GM19395 (cell line): ENCODE measurements at regions not wholly inside any gene's neighbourhood (a gene's known extent, or its start where the extent isn't known, plus 50 kb on each side); places are given as distances from the start of the nearest gene placed in this dataset.

ENCODE experiments used
- ATAC-seq: cut with Tn5 transposase; IDR thresholded peaks from one replicate; pipeline ENCODE4 v1.9.1; 2021; ENCODE audit warnings: mild to moderate bottlenecking, moderate library complexity; ENCODE audit not compliant: unreplicated experiment

DNA sequence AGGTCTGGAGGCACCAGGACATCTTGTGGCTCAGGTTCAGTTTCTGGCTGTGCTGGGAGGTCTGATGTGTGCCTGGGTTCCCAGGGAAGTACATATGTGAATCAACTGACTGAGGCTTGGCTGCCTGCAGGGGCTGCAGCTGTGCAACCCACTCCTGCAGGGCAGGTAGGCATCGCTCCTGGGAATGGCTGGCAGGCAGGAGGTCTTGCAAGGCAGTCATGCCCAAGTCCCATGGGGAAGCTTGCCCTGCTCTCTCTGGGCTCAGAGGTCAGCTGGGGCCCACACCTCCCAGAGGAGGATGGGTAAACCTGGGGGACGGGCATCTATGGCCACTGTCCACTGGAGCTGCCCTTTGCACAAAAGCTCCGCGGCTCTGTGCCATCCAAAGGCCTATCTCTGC lies 1141.8 kb downstream of the SLITRK1 start:
- ATAC-seq = no peak

DNA sequence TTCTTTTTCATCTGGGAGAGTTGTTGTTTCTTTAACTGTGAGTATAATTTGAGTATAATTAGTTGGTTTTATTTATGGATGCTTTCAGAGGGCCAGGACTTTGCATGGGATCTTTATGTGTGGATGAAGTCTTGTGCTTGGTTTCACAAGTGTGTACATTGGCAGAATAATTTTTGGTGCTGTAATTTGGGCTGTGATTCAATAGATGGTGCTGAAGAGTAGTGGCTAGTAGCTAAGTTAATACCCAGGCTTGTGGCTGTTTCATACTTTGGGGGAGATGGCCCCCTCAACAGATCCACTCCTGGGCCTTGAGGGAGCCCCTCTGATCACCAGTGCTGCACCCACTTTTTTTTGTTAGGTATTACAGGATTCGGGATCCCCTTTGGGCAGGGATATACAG lies 1142.4 kb downstream of the SLITRK1 start:
- no peak for ATAC-seq

DNA sequence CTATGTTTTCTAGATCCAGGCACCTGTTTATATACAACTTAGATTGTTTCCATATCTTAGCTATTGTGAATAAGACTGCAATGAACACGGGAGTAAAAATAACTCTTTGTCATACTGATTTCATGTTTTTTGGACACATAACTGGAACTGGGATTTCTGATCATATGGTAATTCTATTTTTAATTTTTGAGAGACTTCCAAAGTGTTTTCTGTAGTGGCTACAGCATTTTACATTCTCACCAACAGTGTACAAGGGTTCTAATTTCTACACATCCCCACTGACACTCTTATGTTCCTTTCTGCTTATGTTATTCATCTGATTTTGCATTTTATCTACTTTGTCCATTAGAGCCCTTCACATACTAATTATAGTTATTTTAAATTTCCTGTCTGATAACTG lies 1152.9 kb downstream of the SLITRK1 start:
- no peak for ATAC-seq

DNA sequence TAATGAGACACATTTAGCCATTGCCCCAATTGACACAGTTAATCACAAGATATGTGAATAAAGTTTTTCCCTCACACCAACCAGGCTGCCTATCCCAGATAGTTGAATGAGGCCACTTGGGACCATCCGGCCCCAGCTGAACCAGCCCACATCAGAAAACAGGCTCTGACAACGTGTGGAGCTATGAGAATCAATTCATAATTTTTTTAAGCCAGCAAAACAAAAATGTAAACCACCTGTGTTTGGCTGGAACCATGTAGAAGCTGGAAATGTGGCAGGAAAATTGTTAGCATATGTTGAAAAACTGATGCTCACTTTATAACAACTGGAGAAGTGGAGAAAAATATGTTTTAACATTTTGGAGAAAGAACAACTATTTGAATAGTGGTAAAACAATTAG lies 1161.3 kb downstream of the SLITRK1 start:
- ATAC-seq = no peak

DNA sequence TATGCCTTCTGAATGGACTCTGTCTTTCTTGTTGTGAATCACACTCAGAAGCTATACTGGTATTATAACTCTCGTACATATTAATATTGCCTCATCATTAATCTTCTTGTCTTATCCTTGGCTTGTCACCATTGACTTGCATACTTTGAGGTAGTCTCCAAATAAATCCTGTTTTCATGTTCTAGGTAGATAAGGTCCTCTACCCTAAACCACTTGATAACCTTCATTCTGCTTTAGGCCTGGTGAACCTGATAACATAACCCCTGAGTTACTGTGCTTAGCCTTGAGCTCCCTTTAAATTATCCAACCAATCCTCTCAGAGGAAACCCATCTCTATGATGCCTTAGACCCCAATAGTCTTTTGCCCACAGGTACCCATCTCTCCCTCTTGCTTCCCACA lies 1162.3 kb downstream of the SLITRK1 start:
- no peak for ATAC-seq

DNA sequence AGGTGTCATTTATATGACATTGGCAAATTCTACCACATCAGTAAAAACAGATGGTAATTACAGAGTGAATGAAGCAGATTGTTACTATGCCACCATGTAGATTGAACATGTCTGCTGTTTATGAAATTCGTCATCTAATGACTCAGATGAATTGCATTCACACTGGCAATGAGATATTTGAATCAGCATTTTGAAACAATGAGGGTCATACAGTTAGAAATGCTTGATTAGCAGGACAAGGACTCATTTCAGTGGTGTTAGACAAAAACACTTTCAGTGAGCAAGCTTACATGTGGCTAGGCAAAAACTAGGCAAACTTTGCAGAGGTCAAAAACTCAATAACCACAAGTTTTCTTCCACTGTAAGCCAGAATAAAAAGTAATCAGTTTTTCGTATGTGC lies 1165.0 kb downstream of the SLITRK1 start:
- no peak for ATAC-seq

DNA sequence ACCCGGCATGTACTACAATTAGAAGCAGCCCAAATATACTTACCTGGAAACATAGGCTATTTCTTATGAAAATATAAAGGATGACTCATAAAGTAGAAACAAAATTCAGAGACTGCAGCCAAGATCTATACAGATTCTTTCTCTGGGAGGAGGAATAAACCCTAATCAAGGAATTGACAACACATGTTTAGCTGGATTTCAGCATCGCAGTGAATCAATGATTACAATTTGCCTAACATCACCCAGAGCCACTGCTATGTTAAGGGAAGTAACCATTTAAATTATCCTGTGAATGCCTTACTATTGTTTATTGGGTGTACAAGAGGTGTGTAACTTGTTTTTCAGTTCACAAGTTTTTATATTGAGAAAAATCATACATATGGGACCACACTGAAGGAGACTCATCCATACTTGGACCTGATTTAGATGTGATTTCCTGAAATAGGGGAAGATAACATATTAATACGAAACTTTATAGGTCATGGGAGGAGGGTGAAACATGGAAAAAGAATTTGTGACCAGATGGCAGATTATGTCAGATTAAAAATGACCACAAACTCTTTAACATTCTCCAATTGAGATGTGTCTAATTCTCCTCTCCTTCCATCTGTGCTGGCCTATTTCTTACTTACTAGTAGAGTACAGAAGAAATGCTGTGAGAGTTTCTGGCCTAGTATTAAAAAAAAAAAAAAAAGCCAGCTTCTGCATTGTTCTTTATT lies 1168.4 kb downstream of the SLITRK1 start:
- no peak for ATAC-seq

DNA sequence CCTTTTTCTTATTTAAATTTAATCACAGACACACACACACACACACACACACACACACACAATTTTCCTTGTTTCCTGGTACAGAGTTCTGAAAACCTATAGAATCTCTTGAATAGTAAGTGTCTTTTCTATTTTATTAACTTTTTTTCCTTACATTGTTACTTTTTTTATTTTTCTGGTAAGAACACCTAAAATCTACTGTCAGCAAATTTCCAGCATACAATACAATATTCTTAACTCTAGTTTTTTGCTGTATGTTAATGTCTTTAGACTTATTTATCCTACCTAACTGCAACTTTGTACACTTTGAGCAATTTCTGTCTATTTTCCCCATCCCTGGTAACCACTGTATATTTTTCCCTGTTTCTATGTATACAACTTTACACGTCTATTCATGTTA lies 1179.8 kb downstream of the SLITRK1 start:
- no peak for ATAC-seq

DNA sequence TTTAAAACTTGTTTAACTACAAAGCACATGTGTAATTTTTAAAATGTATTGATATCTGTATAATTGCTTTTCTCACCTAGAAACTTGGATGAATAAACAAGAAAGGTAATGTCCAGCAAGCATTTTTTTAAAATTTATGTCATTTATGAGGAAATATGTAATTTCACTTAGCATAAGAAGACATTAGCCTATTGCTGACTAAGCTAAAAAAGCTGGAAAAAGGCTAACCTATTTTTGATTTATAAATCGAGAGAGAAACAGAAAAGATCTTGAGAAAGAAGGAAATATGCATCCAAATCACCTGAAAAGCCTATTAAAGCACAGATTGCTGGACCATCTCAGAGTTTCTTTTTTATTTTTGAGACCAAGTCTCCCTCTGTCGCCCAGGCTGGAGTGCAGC lies 1181.3 kb downstream of the SLITRK1 start:
- no peak for ATAC-seq

DNA sequence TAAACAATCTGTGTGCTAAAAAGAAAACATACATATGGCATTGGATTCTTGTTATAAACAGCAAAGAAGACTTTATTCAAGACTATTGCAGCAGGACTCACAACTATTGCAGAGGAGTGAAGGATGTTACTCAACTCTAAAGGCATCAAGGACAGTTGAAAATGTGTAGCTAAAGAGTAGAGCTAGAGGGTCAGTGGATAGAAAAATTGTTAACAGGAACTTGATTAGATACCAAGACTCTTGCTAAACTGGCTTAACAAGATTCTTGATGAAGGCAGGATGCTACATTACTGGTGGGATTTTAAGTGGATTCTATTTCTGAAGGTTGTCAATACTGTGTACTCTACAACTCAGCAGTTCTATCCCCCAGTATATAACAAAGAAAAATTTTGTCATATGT lies 1183.3 kb downstream of the SLITRK1 start:
- ATAC-seq = no peak

DNA sequence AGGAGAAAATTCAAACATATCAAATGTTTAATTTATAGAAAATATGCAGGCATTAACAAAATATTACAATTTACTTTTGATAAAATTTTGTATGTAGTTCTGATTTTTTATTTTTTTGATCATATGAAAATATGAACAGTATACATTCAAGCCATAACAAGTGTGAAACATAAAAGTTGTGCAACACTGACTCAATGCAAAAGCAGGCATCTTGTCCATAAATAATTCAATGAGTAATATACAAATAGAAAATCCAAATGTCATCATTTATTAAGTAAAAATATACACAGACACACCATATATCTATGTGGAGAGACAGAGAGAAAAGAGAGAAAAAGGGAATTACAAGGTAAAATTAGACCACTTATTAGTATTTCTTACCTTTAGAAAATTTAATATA lies 1183.9 kb downstream of the SLITRK1 start:
- ATAC-seq = no peak

DNA sequence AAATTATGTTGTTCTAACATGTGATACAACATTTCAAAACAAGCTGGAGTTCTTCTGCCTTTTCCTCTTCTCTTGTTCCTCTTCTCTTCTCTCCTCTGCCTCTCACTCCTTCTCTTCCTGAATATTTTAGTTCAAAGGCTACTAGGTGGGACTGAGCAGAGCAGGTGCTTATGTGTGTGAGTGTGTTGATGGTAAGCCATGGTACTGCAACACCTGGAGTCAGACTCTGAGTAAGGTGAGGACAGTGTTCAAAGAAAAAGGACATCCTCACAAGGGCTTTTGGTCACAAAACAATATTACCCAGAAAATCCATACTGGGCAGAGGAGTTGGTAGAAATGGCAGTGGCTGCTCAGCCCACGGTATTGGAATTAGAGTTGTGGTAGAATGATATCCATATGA lies 1188.7 kb downstream of the SLITRK1 start:
- no peak for ATAC-seq

DNA sequence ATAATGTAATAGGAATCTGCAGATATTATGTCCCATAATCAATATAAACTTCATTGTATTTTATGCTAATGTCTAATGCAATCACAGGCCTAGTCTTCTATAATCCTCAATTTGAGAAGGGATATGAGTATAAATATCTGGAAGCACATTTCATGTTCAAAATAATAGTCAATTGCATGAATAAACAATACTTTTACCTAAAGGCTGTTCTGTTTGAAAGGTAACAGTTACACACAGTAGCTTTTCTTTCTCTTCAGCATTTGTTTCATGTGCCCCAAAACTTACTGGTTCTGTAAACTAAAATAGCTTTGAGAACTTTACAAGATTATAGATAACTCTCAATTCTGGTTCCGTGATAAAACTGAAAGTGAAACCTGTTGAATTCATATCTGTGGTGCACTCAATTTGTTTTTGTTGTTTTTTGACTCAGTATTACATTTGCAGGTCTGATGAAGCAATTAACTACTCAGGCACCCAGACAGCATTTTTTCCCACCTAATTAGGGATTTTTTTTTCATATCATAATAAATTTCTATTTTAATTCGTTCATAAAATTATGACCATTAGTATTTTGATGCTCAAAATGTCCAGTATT lies 1193.8 kb downstream of the SLITRK1 start:
- ATAC-seq = peak; percentile 82

DNA sequence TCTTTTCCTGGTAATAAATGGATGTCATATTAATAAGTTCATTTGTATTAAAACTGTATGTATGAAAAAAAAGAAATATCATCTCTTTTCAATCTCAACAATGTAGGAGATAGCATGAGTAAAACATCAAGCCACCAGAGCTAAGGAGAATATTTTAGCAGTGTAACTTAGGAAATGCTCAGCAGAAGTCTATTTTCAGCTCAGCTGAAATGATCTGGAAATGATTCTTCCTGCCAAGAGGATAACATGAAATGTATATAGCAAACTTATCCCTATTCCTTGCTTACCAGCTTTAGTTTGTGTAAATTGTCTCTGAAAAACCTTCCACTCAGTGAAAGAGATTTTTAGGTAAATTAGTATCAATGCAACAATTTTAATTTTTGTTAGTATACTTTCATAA lies 1194.4 kb downstream of the SLITRK1 start:
- no peak for ATAC-seq

DNA sequence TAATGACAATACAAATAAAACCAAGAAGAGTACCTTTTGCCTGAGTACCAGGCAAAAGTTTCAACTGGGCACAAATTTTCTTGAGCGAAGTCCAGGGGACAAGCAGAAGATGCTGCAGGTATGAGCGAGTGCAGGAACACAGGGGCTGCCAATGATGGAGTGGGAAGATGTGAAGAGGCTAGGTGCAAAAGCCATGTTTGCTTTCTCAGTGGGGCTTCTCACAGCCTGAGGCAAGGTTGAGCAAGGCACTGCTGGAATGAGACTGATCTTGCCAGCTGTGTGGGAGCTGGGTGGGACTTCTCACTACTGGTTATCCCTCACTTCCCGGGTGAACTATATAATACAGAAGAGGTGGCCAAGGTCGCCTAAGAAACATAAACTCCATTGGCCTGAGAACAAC lies 1200.7 kb downstream of the SLITRK1 start:
- no peak for ATAC-seq

DNA sequence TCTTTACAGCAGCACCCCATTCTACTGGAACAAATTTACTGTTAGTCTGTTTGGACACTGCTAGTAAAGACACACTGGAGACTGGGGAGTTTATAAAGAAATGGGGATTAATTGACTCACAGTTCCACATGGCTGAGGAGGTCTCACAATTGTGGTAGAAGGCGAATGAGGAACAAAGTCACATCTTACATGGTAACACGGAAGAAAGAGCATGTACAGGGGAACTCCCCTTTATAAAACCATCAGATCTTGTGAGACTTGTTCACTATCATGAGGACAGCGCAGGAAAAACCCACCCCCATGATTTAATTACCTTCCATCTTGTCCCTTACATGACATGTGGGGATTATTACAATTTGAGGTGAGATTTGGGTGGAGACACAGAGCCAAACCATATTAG lies 1204.2 kb downstream of the SLITRK1 start:
- no peak for ATAC-seq

DNA sequence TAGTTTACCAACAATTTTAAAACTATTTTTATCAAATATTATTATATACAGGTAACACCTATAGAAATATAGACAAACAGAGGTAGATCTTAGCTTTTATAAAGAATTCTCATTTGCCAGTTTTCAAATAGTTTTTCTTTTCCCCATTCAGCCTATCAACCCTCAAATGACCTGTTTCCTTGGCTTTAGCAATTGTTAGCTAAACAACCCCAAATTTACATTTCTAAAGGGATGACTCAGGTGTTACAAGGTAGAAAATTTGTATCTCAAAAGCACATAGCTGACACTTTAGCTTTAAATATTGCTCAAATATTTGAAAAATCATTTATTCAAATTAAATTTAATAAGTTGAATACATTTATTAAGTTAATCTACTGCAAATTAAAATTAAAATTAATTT lies 1207.2 kb downstream of the SLITRK1 start:
- ATAC-seq = no peak

DNA sequence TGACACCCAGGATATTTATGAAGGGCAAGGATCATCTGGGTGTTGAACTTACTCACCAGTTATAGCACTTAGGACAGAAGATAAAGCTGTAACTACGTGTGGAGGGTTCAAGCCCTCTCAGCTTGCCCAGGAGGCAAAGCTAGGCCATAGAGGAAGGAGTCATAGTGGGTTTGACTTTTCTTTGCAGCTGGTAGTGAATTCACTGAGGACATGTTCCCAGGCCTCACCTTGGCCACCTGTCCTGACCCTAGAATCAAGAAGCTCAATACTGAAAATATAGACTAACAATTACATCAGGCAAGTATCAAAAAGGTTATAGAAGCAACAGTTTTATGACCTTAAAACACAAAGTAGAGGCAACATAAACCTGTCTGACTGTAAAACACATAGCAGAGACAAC lies 1207.7 kb downstream of the SLITRK1 start:
- no peak for ATAC-seq

DNA sequence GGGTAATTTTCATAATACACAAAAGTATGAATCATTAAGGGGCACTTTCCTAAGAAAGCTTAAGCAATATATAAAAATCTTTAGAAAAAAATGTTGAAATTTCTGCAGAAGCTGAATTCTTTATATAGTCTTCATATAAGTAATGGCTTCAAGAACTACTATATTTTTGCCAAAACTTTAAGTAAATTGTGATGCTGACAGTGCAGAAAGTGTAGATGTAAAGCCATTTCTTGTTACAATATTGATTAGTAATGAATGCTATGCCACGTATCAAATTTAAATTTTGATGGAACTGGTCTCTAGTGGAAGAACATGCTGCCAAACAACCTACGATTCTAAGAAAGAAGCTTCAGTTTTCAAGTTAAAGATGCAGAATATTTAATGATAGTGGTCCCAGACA lies 1210.0 kb downstream of the SLITRK1 start:
- ATAC-seq = no peak

DNA sequence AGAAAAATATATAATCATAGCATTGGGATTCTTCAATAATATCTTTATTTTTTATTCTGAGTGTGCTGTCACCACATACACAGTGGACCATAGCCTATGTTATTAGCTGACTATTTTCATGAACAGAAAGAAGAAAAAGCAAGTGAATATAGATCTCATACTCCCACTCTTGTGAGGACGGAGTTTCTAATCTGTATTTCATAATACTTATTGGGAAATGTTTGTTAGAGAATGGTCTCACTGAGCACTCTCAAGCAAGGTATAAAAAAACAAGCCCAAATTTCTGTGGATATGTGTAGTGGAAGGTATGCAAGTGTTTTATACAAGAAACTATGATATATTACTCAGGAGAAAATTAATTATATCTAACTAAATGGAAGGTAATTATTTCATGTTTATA lies 1218.1 kb downstream of the SLITRK1 start:
- no peak for ATAC-seq

DNA sequence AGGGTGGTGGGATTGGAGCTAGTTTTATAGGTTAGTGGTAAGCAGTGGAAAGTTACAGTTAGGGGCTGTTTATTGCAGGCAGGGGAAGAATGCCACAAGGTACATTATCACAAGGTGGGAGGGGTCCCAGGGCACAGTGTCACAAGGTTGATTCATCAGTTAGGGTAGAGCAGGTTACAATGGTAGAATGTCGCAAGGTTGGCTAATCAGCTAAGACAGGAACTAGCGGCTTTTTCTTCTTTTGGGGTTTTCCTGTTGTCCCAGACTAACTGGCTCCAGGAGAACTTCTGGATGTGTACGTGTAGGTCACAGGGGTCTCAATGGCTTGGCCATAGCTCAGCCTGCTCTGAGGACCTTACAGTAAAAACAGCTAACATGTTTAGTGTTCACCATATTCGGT lies 1221.1 kb downstream of the SLITRK1 start:
- no peak for ATAC-seq

DNA sequence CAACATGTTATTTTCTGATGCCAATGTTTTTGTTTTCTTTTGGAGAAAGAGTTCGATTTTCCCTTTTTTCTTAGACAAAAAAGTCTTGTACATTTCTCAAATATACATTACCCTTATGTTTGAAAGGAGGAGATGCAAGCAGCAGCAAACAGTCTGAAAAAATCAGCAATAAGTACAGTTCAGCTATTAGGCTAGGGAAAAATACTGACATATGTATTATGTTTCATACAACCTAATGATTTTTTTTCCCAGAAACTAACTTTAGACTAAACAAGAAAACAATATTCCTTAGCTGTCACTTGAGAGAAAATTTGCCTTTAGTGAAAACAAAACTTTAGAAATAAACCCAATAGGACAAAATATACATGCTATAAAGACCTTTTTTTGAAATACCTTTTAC lies 1223.5 kb downstream of the SLITRK1 start:
- no peak for ATAC-seq

DNA sequence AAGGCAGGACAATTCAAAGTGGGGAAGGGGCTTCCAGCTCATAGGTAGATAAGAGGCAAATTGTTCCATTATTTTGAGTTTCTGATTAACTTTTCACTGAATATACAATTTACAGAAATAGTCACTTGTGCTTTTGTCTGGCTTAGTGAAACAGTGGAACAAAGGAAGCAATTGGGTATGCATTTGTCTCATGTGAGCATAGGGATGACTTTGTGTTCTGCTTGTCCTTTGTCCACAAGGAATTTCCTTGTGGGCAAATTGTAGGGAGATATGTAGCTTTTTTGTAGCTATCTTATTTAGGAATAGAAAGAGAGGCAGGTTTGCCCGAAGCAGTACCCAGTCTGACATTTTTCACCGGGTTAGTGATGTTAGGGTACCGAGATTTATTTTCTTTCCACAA lies 1224.8 kb downstream of the SLITRK1 start:
- ATAC-seq = no peak
